H9 (cell line): ENCODE measurements at regions not wholly inside any gene's neighbourhood (a gene's known extent, or its start where the extent isn't known, plus 50 kb on each side); places are given as distances from the start of the nearest gene placed in this dataset.

Experiments
- DNase-seq: peaks from one replicate; pipeline ENCODE4 v3.0.0-alpha.2; 2017
- H2AFZ ChIP-seq: one replicate; pipeline ENCODE4 v1.6.1; 2013; ENCODE audit warnings: mild to moderate bottlenecking, low read length, control low read depth, moderate library complexity
- H2AK5ac ChIP-seq: 2 replicates; pipeline ENCODE4 v1.6.1; 2013; ENCODE audit warnings: low read length, control low read depth, mixed read lengths; ENCODE audit not compliant: insufficient read length
- H2BK120ac ChIP-seq: one replicate; pipeline ENCODE4 v1.6.1; 2013; ENCODE audit warnings: low read depth, mild to moderate bottlenecking, low read length, control low read depth, inconsistent platforms; ENCODE audit not compliant: poor library complexity, severe bottlenecking
- H2BK12ac ChIP-seq: 2 replicates; pipeline ENCODE4 v1.6.1; 2013; ENCODE audit warnings: low read length, control low read depth, mixed read lengths, low read depth; ENCODE audit not compliant: insufficient read length
- H2BK15ac ChIP-seq: 2 replicates; pipeline ENCODE4 v1.6.1; 2013; ENCODE audit warnings: low read depth, low read length, control low read depth
- H2BK20ac ChIP-seq: one replicate; pipeline ENCODE4 v1.6.1; 2013; ENCODE audit warnings: low read depth, mild to moderate bottlenecking, low read length, control low read depth, inconsistent platforms; ENCODE audit not compliant: poor library complexity, severe bottlenecking
- H2BK5ac ChIP-seq: 2 replicates; pipeline ENCODE4 v1.6.1; 2013; ENCODE audit warnings: low read length, control low read depth, mixed read lengths; ENCODE audit not compliant: insufficient read length
- H3K14ac ChIP-seq: 2 replicates; pipeline ENCODE4 v1.6.1; 2013; ENCODE audit warnings: low read length, control low read depth; ENCODE audit not compliant: insufficient read depth
- H3K18ac ChIP-seq: 2 replicates; pipeline ENCODE4 v1.6.1; 2013; ENCODE audit warnings: low read depth, mild to moderate bottlenecking, mixed read lengths, low read length, control low read depth; ENCODE audit not compliant: insufficient read length
- H3K23ac ChIP-seq: 2 replicates; pipeline ENCODE4 v1.6.1; 2013; ENCODE audit warnings: low read length, control low read depth, mixed read lengths, low read depth; ENCODE audit not compliant: insufficient read length
- H3K23me2 ChIP-seq: 2 replicates; pipeline ENCODE4 v1.6.1; 2013; ENCODE audit warnings: low read depth, mild to moderate bottlenecking, mixed read lengths, low read length, control low read depth; ENCODE audit not compliant: insufficient read length, poor library complexity, severe bottlenecking
- H3K27ac ChIP-seq: 2 replicates; pipeline ENCODE4 v1.5.1; 2013; ENCODE audit warnings: low read length, control low read depth, mixed read lengths, low read depth; ENCODE audit not compliant: insufficient read length
- H3K27me3 ChIP-seq: 2 replicates; pipeline ENCODE4 v1.6.1; 2013; ENCODE audit warnings: low read length, control low read depth, inconsistent platforms; ENCODE audit not compliant: insufficient read depth
- H3K4ac ChIP-seq: 2 replicates; pipeline ENCODE4 v1.6.1; 2013; ENCODE audit warnings: low read depth, mild to moderate bottlenecking, control low read depth, inconsistent platforms, low read length, moderate library complexity
- H3K4me1 ChIP-seq: 2 replicates; pipeline ENCODE4 v1.6.1; 2013; ENCODE audit warnings: low read length, control low read depth, inconsistent platforms; ENCODE audit not compliant: insufficient read depth
- H3K4me2 ChIP-seq: 2 replicates; pipeline ENCODE4 v1.6.1; 2013; ENCODE audit warnings: low read length, control low read depth, mixed read lengths; ENCODE audit not compliant: insufficient read length, insufficient read depth
- H3K56ac ChIP-seq: 2 replicates; pipeline ENCODE4 v1.6.1; 2013; ENCODE audit warnings: low read depth, mild to moderate bottlenecking, mixed read lengths, low read length, control low read depth; ENCODE audit not compliant: insufficient read length
- H3K79me1 ChIP-seq: 2 replicates; pipeline ENCODE4 v1.6.1; 2013; ENCODE audit warnings: low read depth, mild to moderate bottlenecking, moderate library complexity, low read length, control low read depth, inconsistent platforms; ENCODE audit not compliant: insufficient read depth, poor library complexity, severe bottlenecking
- H3K79me2 ChIP-seq: 2 replicates; pipeline ENCODE4 v1.6.1; 2013; ENCODE audit warnings: low read length, control low read depth, inconsistent platforms; ENCODE audit not compliant: insufficient read depth
- H3K9ac ChIP-seq: 2 replicates; pipeline ENCODE4 v1.6.1; 2013; ENCODE audit warnings: low read length, control low read depth, mixed read lengths; ENCODE audit not compliant: insufficient read length; ENCODE audit errors: extremely low read depth
- H3K9me3 ChIP-seq: one replicate; pipeline ENCODE4 v1.6.1; 2013; ENCODE audit warnings: low read depth, low read length, inconsistent platforms; ENCODE audit not compliant: control insufficient read depth
- H3T11ph ChIP-seq: one replicate; pipeline ENCODE4 v1.6.1; 2013; ENCODE audit warnings: mild to moderate bottlenecking, low read length, control low read depth, inconsistent platforms
- H4K20me1 ChIP-seq: one replicate; pipeline ENCODE4 v1.6.1; 2013; ENCODE audit not compliant: control insufficient read depth, insufficient read length, insufficient read depth
- H4K5ac ChIP-seq: 2 replicates; pipeline ENCODE4 v1.6.1; 2013; ENCODE audit warnings: low read depth, mild to moderate bottlenecking, mixed read lengths, low read length, control low read depth; ENCODE audit not compliant: insufficient read length
- H4K8ac ChIP-seq: replicated peaks from 2 replicates; pipeline ENCODE4 v1.6.1; 2013; ENCODE audit warnings: low read length, control low read depth, mixed read lengths, low read depth; ENCODE audit not compliant: insufficient read length
- H4K91ac ChIP-seq: 2 replicates; pipeline ENCODE4 v1.6.1; 2013; ENCODE audit warnings: low read depth, mild to moderate bottlenecking, moderate library complexity, mixed read lengths, low read length, control low read depth; ENCODE audit not compliant: insufficient read length
- H3K27ac Mint-ChIP-seq, 3 experiments: 2 replicates in 2 of 3; 3 replicates in 1 of 3; pipeline ENCODE4 v1.8.0; 2020 to 2021; ENCODE audit warnings: mixed read lengths in 3 of 3, mild to moderate bottlenecking in 1 of 3, moderate library complexity in 1 of 3
- H3K27me3 Mint-ChIP-seq: 2 replicates; pipeline ENCODE4 v1.8.0; 2021; ENCODE audit warnings: low read depth, mild to moderate bottlenecking, moderate library complexity, mixed read lengths
- H3K36me3 Mint-ChIP-seq, 3 experiments: 2 replicates in 2 of 3; 3 replicates in 1 of 3; pipeline ENCODE4 v1.8.0; 2020 to 2021; ENCODE audit warnings: low read depth in 3 of 3, mixed read lengths in 3 of 3; ENCODE audit not compliant: insufficient read depth in 1 of 3
- H3K4me1 Mint-ChIP-seq, 2 experiments: 2 replicates each; pipeline ENCODE4 v1.8.0; 2020; ENCODE audit warnings: mixed read lengths in 2 of 2
- H3K4me3 Mint-ChIP-seq, 2 experiments: 2 replicates in 1 of 2; 3 replicates in 1 of 2; pipeline ENCODE4 v1.8.0; 2020 to 2021; ENCODE audit warnings: mild to moderate bottlenecking in 2 of 2, mixed read lengths in 2 of 2, moderate library complexity in 1 of 2
- H3K9me3 Mint-ChIP-seq, 2 experiments: 2 replicates in 1 of 2; 3 replicates in 1 of 2; pipeline ENCODE4 v1.8.0; 2020; ENCODE audit warnings: mild to moderate bottlenecking in 2 of 2, mixed read lengths in 2 of 2, moderate library complexity in 1 of 2
- CTCF ChIP-seq: fragments of 200-600 bp; sonication (generic); conservative IDR thresholded peaks from 3 replicates; pipeline ENCODE4 v1.8.0; 2021; ENCODE audit warnings: antibody characterized with exemption, mild to moderate bottlenecking
- WGBS: extraction: QIAGEN DNeasy Blood & Tissue Kit; methylation state at CpG from one replicate; pipeline ENCODE4 v1.1.7; 2013; ENCODE audit warnings: missing lambda C conversion rate, low lambda C conversion rate, mixed read lengths; ENCODE audit not compliant: insufficient read length; ENCODE audit errors: extremely low coverage; 5-methylcytosine and 5-hydroxymethylcytosine counted together

- H2BK5ac ChIP-seq, result no peak overlapping the region
Observed at GRCh38 chrX:1748408-1748807, 133.5 kb downstream of the ASMT start.

More at GRCh38 chrX:1748408-1748807, 133.5 kb downstream of the ASMT start:
- H3K4me1 ChIP-seq, result no peaks in the 10 kb centered on the region
- H3K56ac ChIP-seq, result no peak overlapping the region
- Mint-ChIP-seq H3K4me1 (no peaks in the 10 kb centered on the region; a peak in 1 of 4 replicates), H3K27ac (no peak overlapping the region), H3K9me3 (peaks cover 21 to 26% of the 10 kb centered on the region in 2 experiments), H3K4me3 (no peak overlapping the region), H3K36me3 (peaks cover 12 to 32% (median 20%) of the 10 kb centered on the region in 3 experiments), H3K27me3 (no peaks in the 10 kb centered on the region)
- no peak for TF ChIP-seq CTCF
- H3K79me2 ChIP-seq, result no peaks in the 10 kb centered on the region
- H3K23ac ChIP-seq, result no peak overlapping the region
- H3K9ac ChIP-seq, result no peak overlapping the region
- no peak overlapping the region for H3K4ac ChIP-seq
- no peak overlapping the region for H3T11ph ChIP-seq
- no peak overlapping the region for H3K4me2 ChIP-seq
- H2AFZ ChIP-seq, result no peak overlapping the region
- no peak overlapping the region for H3K27ac ChIP-seq
- WGBS, result no CpG with 5 or more reads among the region's 3 CpGs
- H4K91ac ChIP-seq, result no peak overlapping the region
- no peaks in the 10 kb centered on the region for H3K23me2 ChIP-seq
- H3K27me3 ChIP-seq, result no peaks in the 10 kb centered on the region
- H4K5ac ChIP-seq, result no peak overlapping the region
- no peak overlapping the region for H2BK20ac ChIP-seq
- no peak overlapping the region for H3K14ac ChIP-seq
- H3K9me3 ChIP-seq, result no peaks in the 10 kb centered on the region
- no peaks in the 10 kb centered on the region for H3K79me1 ChIP-seq
- no peak overlapping the region for H3K18ac ChIP-seq
- H2BK12ac ChIP-seq, result no peak overlapping the region
- no peak overlapping the region for H4K8ac ChIP-seq
- no peak overlapping the region for H2BK15ac ChIP-seq
- no peaks in the 10 kb centered on the region for H4K20me1 ChIP-seq
- H2AK5ac ChIP-seq, result no peak overlapping the region
- no peak for DNase-seq
- no peak overlapping the region for H2BK120ac ChIP-seq
